GM20000 (cell line): ENCODE measurements at regions not wholly inside any gene's neighbourhood (a gene's known extent, or its start where the extent isn't known, plus 50 kb on each side); places are given as distances from the start of the nearest gene placed in this dataset.
A peak's percentile ranks its signal among the peaks of the same experiment; 100 is the strongest.

Source experiments
- DNase-seq: peaks from one replicate; pipeline ENCODE4 v3.0.0; 2012; ENCODE audit warnings: low spot score
- CTCF ChIP-seq: IDR thresholded peaks from 2 replicates; pipeline ENCODE4 v1.5.1; 2012; ENCODE audit warnings: mild to moderate bottlenecking, control low read depth; ENCODE audit errors: extremely low read depth, missing control alignments

- no peak for TF ChIP-seq CTCF
Observed at GRCh38 chr2:128792476-128793054, 473.9 kb upstream of the HS6ST1 start.

GRCh38 chr2:128793404-128793803, 474.7 kb upstream of the HS6ST1 start:
- no peak for TF ChIP-seq CTCF
- DNase-seq: no peak

More at GRCh38 chr2:128792476-128793054, 473.9 kb upstream of the HS6ST1 start:
- DNase-seq: no peak

- no peak for DNase-seq
- TF ChIP-seq CTCF: no peak
Observed at GRCh38 chr2:128794285-128794684, 475.6 kb upstream of the HS6ST1 start.

DNA sequence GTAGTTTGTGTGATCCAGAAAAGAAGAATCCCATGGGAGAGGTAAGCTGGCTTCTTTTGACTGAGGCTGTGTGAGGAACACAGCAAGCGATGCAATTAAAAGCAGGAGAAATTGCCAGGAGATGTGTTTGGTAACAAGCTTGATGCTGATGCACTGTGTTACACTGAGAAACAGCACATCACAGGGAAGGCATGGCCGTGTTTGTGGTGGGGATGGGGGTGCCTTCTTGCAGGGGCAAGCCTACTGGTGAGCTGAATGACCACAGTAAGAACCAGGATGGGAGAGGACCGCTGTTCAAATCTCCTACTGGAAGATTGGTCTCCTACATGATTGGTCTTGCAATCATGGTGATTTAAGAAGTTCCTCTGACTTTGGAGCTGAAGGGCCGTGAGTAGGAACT, 477.7 kb upstream of the HS6ST1 start:
- TF ChIP-seq CTCF: no peak

GRCh38 chr2:128797092-128797491, 478.4 kb upstream of the HS6ST1 start:
- TF ChIP-seq CTCF: no peak
- DNase-seq: no peak

More for the DNA sequence above, 477.7 kb upstream of the HS6ST1 start:
- DNase-seq: no peak

GRCh38 chr2:128797533-128797932, 478.9 kb upstream of the HS6ST1 start:
- DNase-seq: no peak

GRCh38 chr2:128797937-128798336, 479.3 kb upstream of the HS6ST1 start:
- no peak for TF ChIP-seq CTCF
- peak; percentile 22 for DNase-seq

More at GRCh38 chr2:128797533-128797932, 478.9 kb upstream of the HS6ST1 start:
- TF ChIP-seq CTCF: no peak
